ENCODE measurements at regions not wholly inside any gene's neighbourhood (a gene's known extent, or its start where the extent isn't known, plus 50 kb on each side); places are given as distances from the start of the nearest gene placed in this dataset.
A peak's percentile ranks its signal among the peaks of the same experiment; 100 is the strongest.
"Not testable (repeated sequence)": the region's sequence is repeated elsewhere in the genome, so short reads cannot be mapped to it uniquely, and the experiment has no call there.

- no peak for DNase-seq (ENCODE audit: insufficient read length, low spot score)
- no peak for FAIRE-seq
Observed at GRCh38 chr4:27807207-27807606, 946.6 kb downstream of the STIM2 start.

GRCh38 chr4:27811948-27812347 lies 951.3 kb downstream of the STIM2 start:
- FAIRE-seq (no peak), DNase-seq (ENCODE audit: insufficient read length, low spot score) (no peak)

GRCh38 chr4:27813226-27813625 lies 952.6 kb downstream of the STIM2 start:
- not testable (repeated sequence) for FAIRE-seq; DNase-seq (ENCODE audit: insufficient read length, low spot score)

GRCh38 chr4:27813699-27814425 lies 953.2 kb downstream of the STIM2 start:
- FAIRE-seq; DNase-seq (ENCODE audit: insufficient read length, low spot score): not testable (repeated sequence)

GRCh38 chr4:27819246-27819645 lies 958.6 kb downstream of the STIM2 start:
- DNase-seq (ENCODE audit: insufficient read length, low spot score) (no peak), FAIRE-seq (no peak)

GRCh38 chr4:27828843-27829242 lies 968.2 kb downstream of the STIM2 start:
- no peak for FAIRE-seq

GRCh38 chr4:27830251-27830650 lies 969.6 kb downstream of the STIM2 start:
- no peak for FAIRE-seq
- no peak for DNase-seq (ENCODE audit: insufficient read length, low spot score)

More at GRCh38 chr4:27828843-27829242, 968.2 kb downstream of the STIM2 start:
- DNase-seq (ENCODE audit: insufficient read length, low spot score), result no peak

GRCh38 chr4:27835851-27836250 lies 975.2 kb downstream of the STIM2 start:
- DNase-seq (ENCODE audit: insufficient read length, low spot score), result no peak
- no peak for FAIRE-seq

- FAIRE-seq, result no peak
- no peak for DNase-seq (ENCODE audit: insufficient read length, low spot score)
Observed at GRCh38 chr4:27836523-27836922, 975.9 kb downstream of the STIM2 start.

- FAIRE-seq (no peak), DNase-seq (ENCODE audit: insufficient read length, low spot score) (no peak)
Observed at GRCh38 chr4:27843776-27844175, 983.1 kb downstream of the STIM2 start.

- DNase-seq (ENCODE audit: insufficient read length, low spot score) (no peak), FAIRE-seq (no peak)
Observed at GRCh38 chr4:27844376-27844775, 983.7 kb downstream of the STIM2 start.

GRCh38 chr4:27846951-27847350 lies 986.3 kb downstream of the STIM2 start:
- FAIRE-seq (no peak), DNase-seq (ENCODE audit: insufficient read length, low spot score) (no peak)

GRCh38 chr4:27861381-27861787 lies 1000.7 kb downstream of the STIM2 start:
- DNase-seq (ENCODE audit: insufficient read length, low spot score) (peak; percentile 2), FAIRE-seq (no peak)

GRCh38 chr4:27861802-27862201 lies 1001.2 kb downstream of the STIM2 start:
- DNase-seq (ENCODE audit: insufficient read length, low spot score), result no peak
- FAIRE-seq, result no peak

- no peak for DNase-seq (ENCODE audit: insufficient read length, low spot score)
- no peak for FAIRE-seq
Observed at GRCh38 chr4:27873596-27873995, 1013.0 kb downstream of the STIM2 start.

GRCh38 chr4:27881705-27882104 lies 1021.1 kb downstream of the STIM2 start:
- FAIRE-seq (no peak), DNase-seq (ENCODE audit: insufficient read length, low spot score) (no peak)

- FAIRE-seq (no peak), DNase-seq (ENCODE audit: insufficient read length, low spot score) (no peak)
Observed at GRCh38 chr4:27886120-27886519, 1025.5 kb downstream of the STIM2 start.

- FAIRE-seq, result no peak
- no peak for DNase-seq (ENCODE audit: insufficient read length, low spot score)
Observed at GRCh38 chr4:27887646-27888045, 1027.0 kb downstream of the STIM2 start.

GRCh38 chr4:27888505-27888904 lies 1027.9 kb downstream of the STIM2 start:
- FAIRE-seq, result no peak
- no peak for DNase-seq (ENCODE audit: insufficient read length, low spot score)

GRCh38 chr4:27894951-27895350 lies 1034.3 kb downstream of the STIM2 start:
- FAIRE-seq, result no peak
- DNase-seq (ENCODE audit: insufficient read length, low spot score), result no peak

- no peak for FAIRE-seq
- DNase-seq (ENCODE audit: insufficient read length, low spot score), result no peak
Observed at GRCh38 chr4:27908356-27908755, 1047.7 kb downstream of the STIM2 start.

GRCh38 chr4:27910227-27910626 lies 1049.6 kb downstream of the STIM2 start:
- FAIRE-seq, result no peak
- DNase-seq (ENCODE audit: insufficient read length, low spot score), result no peak

- no peak for FAIRE-seq
Observed at GRCh38 chr4:27911047-27911446, 1050.4 kb downstream of the STIM2 start.

More at GRCh38 chr4:27911047-27911446, 1050.4 kb downstream of the STIM2 start:
- DNase-seq (ENCODE audit: insufficient read length, low spot score), result no peak

All from HTR-8/SVneo (cell line).